Esophagus squamous epithelium (tissue), 4 donors: ENCODE measurements at regions not wholly inside any gene's neighbourhood (a gene's known extent, or its start where the extent isn't known, plus 50 kb on each side); places are given as distances from the start of the nearest gene placed in this dataset.

Experiments
- CTCF ChIP-seq, 6 experiments: fragments of 450-650 bp in 4 of 6; fragments of 200-600 bp in 2 of 6; sonication (generic) in 2 of 6; IDR thresholded peaks; one replicate each; pipeline ENCODE4 v1.5.1; 2016 to 2019; ENCODE audit warnings: antibody characterized with exemption in 6 of 6, mild to moderate bottlenecking in 4 of 6, moderate library complexity in 4 of 6
- POLR2A ChIP-seq, 4 donors: fragments of 450-650 bp; IDR thresholded peaks; one replicate each; pipeline ENCODE4 v1.6.1; 2017; ENCODE audit warnings: antibody characterized with exemption in 4 of 4, mild to moderate bottlenecking in 4 of 4, moderate library complexity in 3 of 4

DNA sequence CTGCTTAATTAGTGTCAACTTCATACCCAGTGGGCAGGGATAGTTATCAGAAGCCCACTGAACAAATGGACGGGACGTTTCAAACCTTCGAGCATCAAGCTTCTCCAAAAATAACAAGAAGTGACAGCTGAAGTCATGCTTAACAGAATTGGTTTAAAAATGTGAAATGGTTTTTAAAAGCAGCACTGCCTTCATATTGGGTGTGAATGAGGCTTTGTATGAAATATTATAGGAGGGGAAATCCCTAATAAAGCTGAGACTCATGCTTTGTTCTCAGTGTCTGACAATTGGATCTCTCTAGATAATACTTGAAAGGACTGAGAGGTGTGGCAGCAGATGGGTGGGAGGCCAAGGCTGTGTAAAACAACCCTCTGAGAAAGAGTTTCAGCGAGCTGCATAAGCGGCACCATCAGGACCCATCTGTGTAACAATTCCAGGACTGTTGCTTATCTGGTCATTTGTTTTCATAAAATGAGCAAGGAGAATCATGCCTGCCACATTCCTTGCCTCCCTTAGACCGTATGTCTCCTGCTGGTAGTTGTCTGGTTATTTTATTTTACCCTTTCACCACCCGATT is 667.7 kb downstream of the DIAPH3 start:
- TF ChIP-seq CTCF (IDR thresholded peaks at IDR 0.05) (no peak), POLR2A (IDR thresholded peaks at IDR 0.05) (no peak)
